ENCODE measurements at regions not wholly inside any gene's neighbourhood (a gene's known extent, or its start where the extent isn't known, plus 50 kb on each side); places are given as distances from the start of the nearest gene placed in this dataset.

- DNase-seq (ENCODE audit: low read depth, low spot score) = no peak
Observed at GRCh38 chr7:28292834-28293526, 112.4 kb upstream of the JAZF1 start.

GRCh38 chr7:28293527-28293835 is 112.9 kb upstream of the JAZF1 start:
- DNase-seq (ENCODE audit: low read depth, low spot score) = no peak

- DNase-seq (ENCODE audit: low read depth, low spot score) = no peak
Observed at GRCh38 chr7:28296571-28297483, 115.5 kb upstream of the CREB5 start.

GRCh38 chr7:28297801-28298459 is 114.4 kb upstream of the CREB5 start:
- no peak for DNase-seq (ENCODE audit: low read depth, low spot score)

GRCh38 chr7:28298870-28299518 is 113.3 kb upstream of the CREB5 start:
- peak; percentile 17 for DNase-seq (ENCODE audit: low read depth, low spot score)

GRCh38 chr7:28299556-28299955 is 112.8 kb upstream of the CREB5 start:
- DNase-seq (ENCODE audit: low read depth, low spot score) = no peak

GRCh38 chr7:28300488-28300887 is 111.8 kb upstream of the CREB5 start:
- no peak for DNase-seq (ENCODE audit: low read depth, low spot score)

- DNase-seq (ENCODE audit: low read depth, low spot score) = no peak
Observed at GRCh38 chr7:28301148-28301641, 111.1 kb upstream of the CREB5 start.

- no peak for DNase-seq (ENCODE audit: low read depth, low spot score)
Observed at GRCh38 chr7:28304290-28304689, 108.0 kb upstream of the CREB5 start.

- no peak for DNase-seq (ENCODE audit: low read depth, low spot score)
Observed at GRCh38 chr7:28309704-28310459, 102.4 kb upstream of the CREB5 start.

GRCh38 chr7:28310460-28310848 is 101.9 kb upstream of the CREB5 start:
- no peak for DNase-seq (ENCODE audit: low read depth, low spot score)

GRCh38 chr7:28311670-28312069 is 100.6 kb upstream of the CREB5 start:
- DNase-seq (ENCODE audit: low read depth, low spot score) = no peak

GRCh38 chr7:28312948-28313347 is 99.4 kb upstream of the CREB5 start:
- no peak for DNase-seq (ENCODE audit: low read depth, low spot score)

- DNase-seq (ENCODE audit: low read depth, low spot score) = no peak
Observed at GRCh38 chr7:28314841-28315240, 97.5 kb upstream of the CREB5 start.

- no peak for DNase-seq (ENCODE audit: low read depth, low spot score)
Observed at GRCh38 chr7:28315565-28316410, 96.5 kb upstream of the CREB5 start.

GRCh38 chr7:28316489-28316888 is 95.8 kb upstream of the CREB5 start:
- DNase-seq (ENCODE audit: low read depth, low spot score) = no peak

- DNase-seq (ENCODE audit: low read depth, low spot score) = no peak
Observed at GRCh38 chr7:28318101-28318762, 94.1 kb upstream of the CREB5 start.

GRCh38 chr7:28323833-28324232 is 88.5 kb upstream of the CREB5 start:
- no peak for DNase-seq (ENCODE audit: low read depth, low spot score)

- DNase-seq (ENCODE audit: low read depth, low spot score) = no peak
Observed at GRCh38 chr7:28328146-28328545, 84.2 kb upstream of the CREB5 start.
